ENCODE measurements at regions not wholly inside any gene's neighbourhood (a gene's known extent, or its start where the extent isn't known, plus 50 kb on each side); places are given as distances from the start of the nearest gene placed in this dataset.

DNA sequence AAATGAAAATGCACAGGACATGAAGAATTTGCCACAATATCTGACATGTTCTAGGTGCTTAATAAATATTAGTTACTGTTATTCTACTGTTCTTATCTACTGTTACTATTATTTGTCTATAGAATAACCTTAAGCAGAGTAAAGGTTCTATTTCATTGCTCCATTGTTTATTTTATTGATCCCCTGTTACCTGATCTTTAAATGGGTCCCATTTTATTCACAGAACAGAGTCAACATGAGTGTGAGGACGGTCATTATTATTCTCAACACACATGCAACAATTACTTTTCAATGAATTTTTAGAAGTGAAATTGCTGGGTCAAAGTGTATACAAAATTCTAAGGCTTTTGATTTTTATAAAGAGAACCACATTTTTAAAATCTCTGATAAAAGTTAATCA lies 186.9 kb downstream of the AHR start:
- no peaks in the 10 kb centered on the region for H3K4me1 ChIP-seq (ENCODE audit: control insufficient read depth in 1 of 2, insufficient read depth in 2 of 2, low read length in 2 of 2)
- no peak overlapping the region for H3K4me2 ChIP-seq (ENCODE audit: low read length)
- no peaks in the 10 kb centered on the region for H3K27me3 ChIP-seq (ENCODE audit: insufficient read depth, low read length)
- CTCF ChIA-PET, result no interaction called here
- no peaks in the 10 kb centered on the region for H3K79me2 ChIP-seq (ENCODE audit: insufficient read depth, low read length)
- H4K20me1 ChIP-seq (ENCODE audit: insufficient read depth), result no peaks in the 10 kb centered on the region; the same call in 1 of the 2 replicates
- no TSS peak for BruUV-seq (replicated peaks)
- no peak overlapping the region for H2AFZ ChIP-seq (ENCODE audit: low read depth, low read length, poor library complexity, severe bottlenecking)
- H3K9ac ChIP-seq (ENCODE audit: low read length), result no peak overlapping the region
- H3K4me3 ChIP-seq (replicated peaks in 1 of 2; ENCODE audit: low read depth in 1 of 2, low read length in 2 of 2), result no peak overlapping the region
- intact Hi-C loops (cut with micrococcal nuclease), result no loop called here
- TF ChIP-seq CBX3 (IDR thresholded peaks at IDR 0.05; ENCODE audit: low read depth) (no peak), ELF1 (IDR thresholded peaks at IDR 0.05; ENCODE audit: borderline replicate concordance, low read depth) (no peak), ZFX (IDR thresholded peaks at IDR 0.05) (no peak), POLR2A (IDR thresholded peaks at IDR 0.05; ENCODE audit: borderline replicate concordance, extremely low read depth, insufficient read depth, insufficient read length) (no peak), SIN3A (IDR thresholded peaks at IDR 0.05; ENCODE audit: low read depth) (no peak), POLR2AphosphoS5 (IDR thresholded peaks at IDR 0.05; ENCODE audit: low read depth, low read length) (no peak), ZNF274 (IDR thresholded peaks at IDR 0.05; ENCODE audit: low read depth, low read length) (no peak), YY1 (IDR thresholded peaks at IDR 0.05; ENCODE audit: extremely low read depth, insufficient replicate concordance, low read depth, low read length) (no peak), EZH2 (IDR thresholded peaks at IDR 0.05) (no peak), TCF7L2 (IDR thresholded peaks at IDR 0.05; ENCODE audit: borderline replicate concordance, extremely low read depth, insufficient read depth, insufficient read length) (no peak), EZH2phosphoT487 (IDR thresholded peaks at IDR 0.05; ENCODE audit: borderline replicate concordance) (no peak), FOSL1 (IDR thresholded peaks at IDR 0.05; ENCODE audit: low read depth) (no peak), CEBPB (IDR thresholded peaks at IDR 0.05; ENCODE audit: low read depth) (no peak), JUND (IDR thresholded peaks at IDR 0.05) (no peak), EGR1 (IDR thresholded peaks at IDR 0.05; ENCODE audit: low read depth) (no peak)
- TF ChIP-seq, protein P1, sequence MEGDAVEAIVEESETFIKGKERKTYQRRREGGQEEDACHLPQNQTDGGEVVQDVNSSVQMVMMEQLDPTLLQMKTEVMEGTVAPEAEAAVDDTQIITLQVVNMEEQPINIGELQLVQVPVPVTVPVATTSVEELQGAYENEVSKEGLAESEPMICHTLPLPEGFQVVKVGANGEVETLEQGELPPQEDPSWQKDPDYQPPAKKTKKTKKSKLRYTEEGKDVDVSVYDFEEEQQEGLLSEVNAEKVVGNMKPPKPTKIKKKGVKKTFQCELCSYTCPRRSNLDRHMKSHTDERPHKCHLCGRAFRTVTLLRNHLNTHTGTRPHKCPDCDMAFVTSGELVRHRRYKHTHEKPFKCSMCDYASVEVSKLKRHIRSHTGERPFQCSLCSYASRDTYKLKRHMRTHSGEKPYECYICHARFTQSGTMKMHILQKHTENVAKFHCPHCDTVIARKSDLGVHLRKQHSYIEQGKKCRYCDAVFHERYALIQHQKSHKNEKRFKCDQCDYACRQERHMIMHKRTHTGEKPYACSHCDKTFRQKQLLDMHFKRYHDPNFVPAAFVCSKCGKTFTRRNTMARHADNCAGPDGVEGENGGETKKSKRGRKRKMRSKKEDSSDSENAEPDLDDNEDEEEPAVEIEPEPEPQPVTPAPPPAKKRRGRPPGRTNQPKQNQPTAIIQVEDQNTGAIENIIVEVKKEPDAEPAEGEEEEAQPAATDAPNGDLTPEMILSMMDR (IDR thresholded peaks at IDR 0.05 in 2 of 3, conservative IDR thresholded peaks at IDR 0.05 in 1 of 3; ENCODE audit: borderline replicate concordance in 1 of 3, insufficient read depth in 1 of 3, low read depth in 2 of 3, low read length in 2 of 3), result no peak
- TF ChIP-seq, protein P2, sequence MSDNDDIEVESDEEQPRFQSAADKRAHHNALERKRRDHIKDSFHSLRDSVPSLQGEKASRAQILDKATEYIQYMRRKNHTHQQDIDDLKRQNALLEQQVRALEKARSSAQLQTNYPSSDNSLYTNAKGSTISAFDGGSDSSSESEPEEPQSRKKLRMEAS (IDR thresholded peaks at IDR 0.05), result no peak
- TF ChIP-seq, protein P3, sequence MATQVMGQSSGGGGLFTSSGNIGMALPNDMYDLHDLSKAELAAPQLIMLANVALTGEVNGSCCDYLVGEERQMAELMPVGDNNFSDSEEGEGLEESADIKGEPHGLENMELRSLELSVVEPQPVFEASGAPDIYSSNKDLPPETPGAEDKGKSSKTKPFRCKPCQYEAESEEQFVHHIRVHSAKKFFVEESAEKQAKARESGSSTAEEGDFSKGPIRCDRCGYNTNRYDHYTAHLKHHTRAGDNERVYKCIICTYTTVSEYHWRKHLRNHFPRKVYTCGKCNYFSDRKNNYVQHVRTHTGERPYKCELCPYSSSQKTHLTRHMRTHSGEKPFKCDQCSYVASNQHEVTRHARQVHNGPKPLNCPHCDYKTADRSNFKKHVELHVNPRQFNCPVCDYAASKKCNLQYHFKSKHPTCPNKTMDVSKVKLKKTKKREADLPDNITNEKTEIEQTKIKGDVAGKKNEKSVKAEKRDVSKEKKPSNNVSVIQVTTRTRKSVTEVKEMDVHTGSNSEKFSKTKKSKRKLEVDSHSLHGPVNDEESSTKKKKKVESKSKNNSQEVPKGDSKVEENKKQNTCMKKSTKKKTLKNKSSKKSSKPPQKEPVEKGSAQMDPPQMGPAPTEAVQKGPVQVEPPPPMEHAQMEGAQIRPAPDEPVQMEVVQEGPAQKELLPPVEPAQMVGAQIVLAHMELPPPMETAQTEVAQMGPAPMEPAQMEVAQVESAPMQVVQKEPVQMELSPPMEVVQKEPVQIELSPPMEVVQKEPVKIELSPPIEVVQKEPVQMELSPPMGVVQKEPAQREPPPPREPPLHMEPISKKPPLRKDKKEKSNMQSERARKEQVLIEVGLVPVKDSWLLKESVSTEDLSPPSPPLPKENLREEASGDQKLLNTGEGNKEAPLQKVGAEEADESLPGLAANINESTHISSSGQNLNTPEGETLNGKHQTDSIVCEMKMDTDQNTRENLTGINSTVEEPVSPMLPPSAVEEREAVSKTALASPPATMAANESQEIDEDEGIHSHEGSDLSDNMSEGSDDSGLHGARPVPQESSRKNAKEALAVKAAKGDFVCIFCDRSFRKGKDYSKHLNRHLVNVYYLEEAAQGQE (IDR thresholded peaks at IDR 0.05; ENCODE audit: low read depth), result no peak
- TF ChIP-seq, protein P4, sequence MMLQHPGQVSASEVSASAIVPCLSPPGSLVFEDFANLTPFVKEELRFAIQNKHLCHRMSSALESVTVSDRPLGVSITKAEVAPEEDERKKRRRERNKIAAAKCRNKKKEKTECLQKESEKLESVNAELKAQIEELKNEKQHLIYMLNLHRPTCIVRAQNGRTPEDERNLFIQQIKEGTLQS (IDR thresholded peaks at IDR 0.05), result no peak
- no peak overlapping the region for H3K27ac ChIP-seq (ENCODE audit: low read depth, low read length)
- ATAC-seq (no peak), DNase-seq (ENCODE audit: low read depth, low spot score) (no peak)
- no peaks in the 10 kb centered on the region for H3K9me2 ChIP-seq (ENCODE audit: insufficient read depth)
- POLR2A ChIA-PET, result no interaction called here
- no peaks in the 10 kb centered on the region for H3K9me3 ChIP-seq (ENCODE audit: control insufficient read depth in 1 of 2, insufficient read depth in 1 of 2, low read depth in 1 of 2, low read length in 2 of 2)
- no peaks in the 10 kb centered on the region for H3K36me3 ChIP-seq (ENCODE audit: control insufficient read depth in 1 of 2, insufficient read depth in 2 of 2, low read length in 2 of 2)
- RAD21 ChIA-PET (ENCODE audit: low non-redundant PET in 1 of 2, low total read pairs in 2 of 2, uncharacterized antibody in 2 of 2, unreplicated experiment in 2 of 2), result no interaction called here
